ENCODE measurements at regions not wholly inside any gene's neighbourhood (a gene's known extent, or its start where the extent isn't known, plus 50 kb on each side); places are given as distances from the start of the nearest gene placed in this dataset.
A peak's percentile ranks its signal among the peaks of the same experiment; 100 is the strongest.

GRCh38 chr9:88197016-88197415 lies 58.7 kb upstream of the SPATA31C2 start:
- no peak for DNase-seq (ENCODE audit: low read depth, low spot score)
- POLR2A ChIA-PET: no interaction called here

More at GRCh38 chr9:88197016-88197415, 58.7 kb upstream of the SPATA31C2 start:
- BruUV-seq (replicated peaks): no TSS peak
- Histone ChIP-seq H2AFZ (ENCODE audit: low read depth, low read length, poor library complexity, severe bottlenecking) (no peak overlapping the region), H3K4me2 (ENCODE audit: low read length) (peak overlapping the region; percentile 33; the same call in 1 of the 2 replicates), H3K9me3 (ENCODE audit: control insufficient read depth in 1 of 2, insufficient read depth in 1 of 2, low read depth in 1 of 2, low read length in 2 of 2) (no peaks in the 10 kb centered on the region), H3K79me2 (ENCODE audit: insufficient read depth, low read length) (no peaks in the 10 kb centered on the region), H3K4me1 (ENCODE audit: control insufficient read depth in 1 of 2, insufficient read depth in 2 of 2, low read length in 2 of 2) (peaks cover 8 to 13% of the 10 kb centered on the region in 2 experiments; a peak in 2 of 4 replicates), H3K9me2 (ENCODE audit: insufficient read depth) (no peaks in the 10 kb centered on the region), H3K27me3 (ENCODE audit: insufficient read depth, low read length) (no peaks in the 10 kb centered on the region), H3K9ac (ENCODE audit: low read length) (no peak overlapping the region), H3K27ac (ENCODE audit: low read depth, low read length) (no peak overlapping the region), H3K36me3 (ENCODE audit: control insufficient read depth in 1 of 2, insufficient read depth in 2 of 2, low read length in 2 of 2) (no peaks in the 10 kb centered on the region), H3K4me3 (replicated peaks in 1 of 2; ENCODE audit: low read depth in 1 of 2, low read length in 2 of 2) (no peak overlapping the region), H4K20me1 (ENCODE audit: insufficient read depth) (no peaks in the 10 kb centered on the region)
- intact Hi-C loops (cut with micrococcal nuclease): no loop called here
- TF ChIP-seq REST (IDR thresholded peaks at IDR 0.05; ENCODE audit: low read depth) (no peak), SIN3A (IDR thresholded peaks at IDR 0.05; ENCODE audit: low read depth) (no peak), ATF3 (IDR thresholded peaks at IDR 0.05) (no peak), SRF (IDR thresholded peaks at IDR 0.05; ENCODE audit: low read depth) (no peak), TCF7L2 (IDR thresholded peaks at IDR 0.05; ENCODE audit: borderline replicate concordance, extremely low read depth, insufficient read depth, insufficient read length) (no peak), FOSL1 (IDR thresholded peaks at IDR 0.05; ENCODE audit: low read depth) (no peak), POLR2AphosphoS5 (IDR thresholded peaks at IDR 0.05; ENCODE audit: low read depth, low read length) (no peak), EGR1 (IDR thresholded peaks at IDR 0.05; ENCODE audit: low read depth) (no peak), ZFX (IDR thresholded peaks at IDR 0.05) (no peak), ELF1 (IDR thresholded peaks at IDR 0.05; ENCODE audit: borderline replicate concordance, low read depth) (no peak), YY1 (IDR thresholded peaks at IDR 0.05; ENCODE audit: extremely low read depth, insufficient replicate concordance, low read depth, low read length) (no peak), MAX (IDR thresholded peaks at IDR 0.05) (no peak), POLR2A (IDR thresholded peaks at IDR 0.05; ENCODE audit: borderline replicate concordance, extremely low read depth, insufficient read depth, insufficient read length) (no peak), ZBTB33 (IDR thresholded peaks at IDR 0.05; ENCODE audit: extremely low read depth, insufficient replicate concordance, low read length) (no peak), RAD21 (IDR thresholded peaks at IDR 0.05; ENCODE audit: low read depth) (no peak)
- RAD21 ChIA-PET (ENCODE audit: low non-redundant PET in 1 of 2, low total read pairs in 2 of 2, uncharacterized antibody in 2 of 2, unreplicated experiment in 2 of 2): no interaction called here
- CTCF ChIA-PET: no interaction called here
- ATAC-seq: no peak
